ENCODE measurements at regions not wholly inside any gene's neighbourhood (a gene's known extent, or its start where the extent isn't known, plus 50 kb on each side); places are given as distances from the start of the nearest gene placed in this dataset.

- no peak overlapping the region for H3K4me2 ChIP-seq (ENCODE audit: extremely low read depth, insufficient read depth, low read length)
- H3K79me2 ChIP-seq (ENCODE audit: control insufficient read depth, insufficient read depth, low read length), result no peaks in the 10 kb centered on the region
- H3K9ac ChIP-seq (ENCODE audit: insufficient read depth, low read length), result no peak overlapping the region
Observed at GRCh38 chr10:85105614-85106255, 777.3 kb downstream of the CCSER2 start.

GRCh38 chr10:85111271-85111670, 782.9 kb downstream of the CCSER2 start:
- Histone ChIP-seq H3K9me3 (ENCODE audit: control insufficient read depth, insufficient read depth, low read depth, low read length) (no peaks in the 10 kb centered on the region), H3K4me3 (replicated peaks in 1 of 4; ENCODE audit: control extremely low read depth in 1 of 4, insufficient read depth in 1 of 4, low read depth in 3 of 4, low read length in 4 of 4) (no peak overlapping the region), H3K4me2 (ENCODE audit: extremely low read depth, insufficient read depth, low read length) (no peak overlapping the region), H3K36me3 (ENCODE audit: control insufficient read depth, insufficient read depth, low read length) (no peaks in the 10 kb centered on the region), H3K27ac (ENCODE audit: insufficient read depth, low read length) (no peak overlapping the region), H3K4me1 (ENCODE audit: control insufficient read depth, extremely low read depth, insufficient read depth, low read length) (no peaks in the 10 kb centered on the region), H4K20me1 (ENCODE audit: control insufficient read depth, extremely low read depth, insufficient read depth, low read length) (no peaks in the 10 kb centered on the region), H3K79me2 (ENCODE audit: control insufficient read depth, insufficient read depth, low read length) (no peaks in the 10 kb centered on the region), H3K9ac (ENCODE audit: insufficient read depth, low read length) (no peak overlapping the region), H2AFZ (ENCODE audit: low read length) (no peak overlapping the region), H3K27me3 (ENCODE audit: control insufficient read depth, insufficient read depth, low read length) (no peaks in the 10 kb centered on the region)
- TF ChIP-seq EZH2 (IDR thresholded peaks at IDR 0.05; ENCODE audit: low read length, missing control alignments) (no peak), CTCF (conservative IDR thresholded peaks at IDR 0.05 in 1 of 2, IDR thresholded peaks at IDR 0.05 in 1 of 2; ENCODE audit: low read depth in 1 of 2, low read length in 2 of 2) (no peak)
- DNase-seq (ENCODE audit: low read depth in 2 of 2), result no peak

More at GRCh38 chr10:85105614-85106255, 777.3 kb downstream of the CCSER2 start:
- TF ChIP-seq CTCF (conservative IDR thresholded peaks at IDR 0.05 in 1 of 2, IDR thresholded peaks at IDR 0.05 in 1 of 2; ENCODE audit: low read depth in 1 of 2, low read length in 2 of 2), result no peak
- no peak for TF ChIP-seq EZH2 (IDR thresholded peaks at IDR 0.05; ENCODE audit: low read length, missing control alignments)
- H3K9me3 ChIP-seq (ENCODE audit: control insufficient read depth, insufficient read depth, low read depth, low read length), result no peaks in the 10 kb centered on the region
- H3K4me1 ChIP-seq (ENCODE audit: control insufficient read depth, extremely low read depth, insufficient read depth, low read length), result no peaks in the 10 kb centered on the region
- H3K27ac ChIP-seq (ENCODE audit: insufficient read depth, low read length), result no peak overlapping the region
- DNase-seq (ENCODE audit: low read depth in 2 of 2), result no peak
- no peaks in the 10 kb centered on the region for H4K20me1 ChIP-seq (ENCODE audit: control insufficient read depth, extremely low read depth, insufficient read depth, low read length)
- no peaks in the 10 kb centered on the region for H3K27me3 ChIP-seq (ENCODE audit: control insufficient read depth, insufficient read depth, low read length)
- H2AFZ ChIP-seq (ENCODE audit: low read length), result no peak overlapping the region
- no peak overlapping the region for H3K4me3 ChIP-seq (replicated peaks in 1 of 4; ENCODE audit: control extremely low read depth in 1 of 4, insufficient read depth in 1 of 4, low read depth in 3 of 4, low read length in 4 of 4)
- no peaks in the 10 kb centered on the region for H3K36me3 ChIP-seq (ENCODE audit: control insufficient read depth, insufficient read depth, low read length)

- TF ChIP-seq CTCF (conservative IDR thresholded peaks at IDR 0.05 in 1 of 2, IDR thresholded peaks at IDR 0.05 in 1 of 2; ENCODE audit: low read depth in 1 of 2, low read length in 2 of 2) (no peak), EZH2 (IDR thresholded peaks at IDR 0.05; ENCODE audit: low read length, missing control alignments) (no peak)
- DNase-seq (ENCODE audit: low read depth in 2 of 2), result no peak
Observed at GRCh38 chr10:85124603-85125051, 796.2 kb downstream of the CCSER2 start.

More at GRCh38 chr10:85124603-85125051, 796.2 kb downstream of the CCSER2 start:
- Histone ChIP-seq H3K4me2 (ENCODE audit: extremely low read depth, insufficient read depth, low read length) (no peak overlapping the region), H3K4me1 (ENCODE audit: control insufficient read depth, extremely low read depth, insufficient read depth, low read length) (no peaks in the 10 kb centered on the region), H3K27me3 (ENCODE audit: control insufficient read depth, insufficient read depth, low read length) (no peaks in the 10 kb centered on the region), H3K27ac (ENCODE audit: insufficient read depth, low read length) (no peak overlapping the region), H3K9me3 (ENCODE audit: control insufficient read depth, insufficient read depth, low read depth, low read length) (no peaks in the 10 kb centered on the region), H3K79me2 (ENCODE audit: control insufficient read depth, insufficient read depth, low read length) (no peaks in the 10 kb centered on the region), H2AFZ (ENCODE audit: low read length) (no peak overlapping the region), H4K20me1 (ENCODE audit: control insufficient read depth, extremely low read depth, insufficient read depth, low read length) (no peaks in the 10 kb centered on the region), H3K4me3 (replicated peaks in 1 of 4; ENCODE audit: control extremely low read depth in 1 of 4, insufficient read depth in 1 of 4, low read depth in 3 of 4, low read length in 4 of 4) (no peak overlapping the region), H3K36me3 (ENCODE audit: control insufficient read depth, insufficient read depth, low read length) (no peaks in the 10 kb centered on the region), H3K9ac (ENCODE audit: insufficient read depth, low read length) (no peak overlapping the region)

Data from fibroblast of lung (primary cell).